Activated CD8-positive, alpha-beta T cell treated with anti-CD3 and anti-CD28 coated beads, Interleukin-2, amount 10 ng/mL, durations not matched to agents 7 days and 5 days (primary cell): ENCODE measurements at regions not wholly inside any gene's neighbourhood (a gene's known extent, or its start where the extent isn't known, plus 50 kb on each side); places are given as distances from the start of the nearest gene placed in this dataset.

Experiments used
- ATAC-seq: fragments of 150-1000 bp; cut with Tn5 transposase; one replicate; pipeline ENCODE4 v1.10.0; 2021; ENCODE audit warnings: moderate library complexity
- CTCF ChIA-PET: fragments of 350-600 bp; sonication (Branson Sonifier 250); formaldehyde crosslinking; loops from one replicate; lab custom pipeline; 2021; ENCODE audit warnings: antibody characterized with exemption; lab: Charles Lee
- POLR2A ChIA-PET: fragments of 350-600 bp; sonication (Branson Sonifier 250); formaldehyde crosslinking; loops from one replicate; lab custom pipeline; 2021; ENCODE audit warnings: antibody characterized with exemption; lab: Charles Lee
- DNase-seq: peaks from one replicate; pipeline ENCODE4 v3.0.0-alpha.2; 2020
- H3K27ac Mint-ChIP-seq: one replicate; pipeline ENCODE4 v1.8.0; 2021; ENCODE audit warnings: mild to moderate bottlenecking, mixed read lengths
- H3K27me3 Mint-ChIP-seq: one replicate; pipeline ENCODE4 v1.8.0; 2021; ENCODE audit warnings: low read depth, mixed read lengths
- H3K36me3 Mint-ChIP-seq: one replicate; pipeline ENCODE4 v1.8.0; 2021; ENCODE audit warnings: low read depth, mixed read lengths
- H3K4me1 Mint-ChIP-seq: one replicate; pipeline ENCODE4 v1.8.0; 2021; ENCODE audit warnings: low read depth, mixed read lengths
- H3K4me3 Mint-ChIP-seq: one replicate; pipeline ENCODE4 v1.8.0; 2021; ENCODE audit warnings: mild to moderate bottlenecking, mixed read lengths
- H3K9me3 Mint-ChIP-seq: one replicate; pipeline ENCODE4 v1.8.0; 2022; ENCODE audit warnings: mixed read lengths; ENCODE audit not compliant: insufficient read depth

GRCh38 chr5:3391210-3391609 is 204.4 kb upstream of the IRX1 start:
- Mint-ChIP-seq H3K4me3 (no peak overlapping the region), H3K27ac (no peak overlapping the region), H3K4me1 (no peaks in the 10 kb centered on the region), H3K9me3 (no peaks in the 10 kb centered on the region), H3K27me3 (no peaks in the 10 kb centered on the region), H3K36me3 (no peaks in the 10 kb centered on the region)
- ATAC-seq (no peak), DNase-seq (no peak)
- CTCF ChIA-PET: no interaction called here
- POLR2A ChIA-PET: no interaction called here

- no peak for ATAC-seq
- CTCF ChIA-PET: no interaction called here
- Mint-ChIP-seq H3K36me3 (no peaks in the 10 kb centered on the region), H3K4me1 (no peaks in the 10 kb centered on the region), H3K27ac (no peak overlapping the region), H3K9me3 (no peaks in the 10 kb centered on the region), H3K27me3 (no peaks in the 10 kb centered on the region), H3K4me3 (no peak overlapping the region)
- POLR2A ChIA-PET: no interaction called here
- DNase-seq: no peak
These were observed 206.1 kb upstream of the IRX1 start for GRCh38 chr5:3389471-3390026.

- Mint-ChIP-seq H3K9me3 (no peaks in the 10 kb centered on the region), H3K4me3 (no peak overlapping the region), H3K36me3 (no peaks in the 10 kb centered on the region), H3K27ac (no peak overlapping the region), H3K4me1 (no peaks in the 10 kb centered on the region), H3K27me3 (no peaks in the 10 kb centered on the region)
- no peak for DNase-seq
- POLR2A ChIA-PET: no interaction called here
- ATAC-seq: no peak
- CTCF ChIA-PET: no interaction called here
These were observed 209.0 kb upstream of the IRX1 start for GRCh38 chr5:3386637-3387036.

GRCh38 chr5:3385991-3386519 is 209.6 kb upstream of the IRX1 start:
- no peak for ATAC-seq
- Mint-ChIP-seq H3K4me1 (no peaks in the 10 kb centered on the region), H3K27ac (no peak overlapping the region), H3K27me3 (no peaks in the 10 kb centered on the region), H3K4me3 (no peak overlapping the region), H3K9me3 (no peaks in the 10 kb centered on the region), H3K36me3 (no peaks in the 10 kb centered on the region)
- POLR2A ChIA-PET: no interaction called here
- DNase-seq: no peak
- CTCF ChIA-PET: no interaction called here

DNA sequence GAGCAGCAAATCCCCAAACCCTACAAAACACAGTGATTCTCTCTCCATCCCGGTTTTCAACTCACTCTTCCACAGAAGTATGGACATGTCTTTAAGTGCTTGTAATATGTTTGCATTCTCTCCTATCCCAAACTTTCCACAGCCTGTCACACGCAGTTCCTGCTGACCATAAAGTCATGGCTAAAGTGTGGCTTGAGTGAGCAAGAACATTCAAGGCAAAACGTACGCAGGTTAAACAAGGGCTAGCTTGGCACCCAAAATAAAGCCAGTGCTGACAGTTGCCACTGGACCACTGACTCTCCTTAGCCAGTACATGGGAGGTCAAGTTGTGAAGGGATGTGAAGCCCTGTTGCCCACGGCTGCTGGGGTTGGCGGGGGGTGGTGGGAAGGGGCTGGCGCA is 211.1 kb upstream of the IRX1 start:
- H3K27me3 Mint-ChIP-seq: no peaks in the 10 kb centered on the region
- H3K4me3 Mint-ChIP-seq: no peak overlapping the region
- no peaks in the 10 kb centered on the region for H3K36me3 Mint-ChIP-seq
- no peak for DNase-seq
- POLR2A ChIA-PET: no interaction called here
- H3K4me1 Mint-ChIP-seq: no peaks in the 10 kb centered on the region
- H3K27ac Mint-ChIP-seq: no peak overlapping the region
- CTCF ChIA-PET: no interaction called here
- no peaks in the 10 kb centered on the region for H3K9me3 Mint-ChIP-seq
- ATAC-seq: no peak

DNA sequence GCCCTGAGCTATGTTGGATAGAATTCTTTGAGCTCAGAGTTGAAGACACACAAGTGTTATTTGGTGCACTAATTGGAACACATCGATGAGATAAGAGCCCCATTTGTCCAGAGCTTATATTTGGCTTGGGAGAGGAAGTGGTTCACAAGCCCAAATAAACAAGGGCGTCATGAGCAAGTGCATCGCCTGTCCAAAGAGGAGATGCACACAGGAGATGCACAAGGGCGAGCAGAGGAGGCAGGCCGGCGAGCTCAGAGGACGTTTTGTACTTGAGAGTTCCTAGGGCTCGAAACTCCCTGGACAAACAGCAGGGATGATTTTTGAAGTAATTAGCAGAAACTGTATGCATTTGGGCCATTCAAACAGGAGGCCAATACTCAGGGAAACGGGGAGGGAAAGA is 212.8 kb upstream of the IRX1 start:
- ChIA-PET POLR2A (no interaction called here), CTCF (no interaction called here)

GRCh38 chr5:3382151-3382550 is 213.5 kb upstream of the IRX1 start:
- Mint-ChIP-seq H3K36me3 (no peaks in the 10 kb centered on the region), H3K9me3 (peaks cover 5% of the 10 kb centered on the region), H3K27me3 (no peaks in the 10 kb centered on the region), H3K4me1 (no peaks in the 10 kb centered on the region), H3K27ac (no peak overlapping the region), H3K4me3 (no peak overlapping the region)
- POLR2A ChIA-PET: no interaction called here
- ATAC-seq (no peak), DNase-seq (no peak)
- CTCF ChIA-PET: no interaction called here

More for the DNA sequence above, 212.8 kb upstream of the IRX1 start:
- H3K36me3 Mint-ChIP-seq: no peaks in the 10 kb centered on the region
- no peak overlapping the region for H3K4me3 Mint-ChIP-seq
- ATAC-seq (no peak), DNase-seq (no peak)
- no peaks in the 10 kb centered on the region for H3K4me1 Mint-ChIP-seq
- no peaks in the 10 kb centered on the region for H3K27me3 Mint-ChIP-seq
- peaks cover 5% of the 10 kb centered on the region for H3K9me3 Mint-ChIP-seq
- H3K27ac Mint-ChIP-seq: no peak overlapping the region

GRCh38 chr5:3381206-3381825 is 214.3 kb upstream of the IRX1 start:
- Mint-ChIP-seq H3K4me1 (no peaks in the 10 kb centered on the region), H3K36me3 (no peaks in the 10 kb centered on the region), H3K27me3 (no peaks in the 10 kb centered on the region), H3K9me3 (peaks cover 5% of the 10 kb centered on the region), H3K4me3 (no peak overlapping the region), H3K27ac (no peak overlapping the region)
- CTCF ChIA-PET: no interaction called here
- ATAC-seq: no peak
- DNase-seq: no peak
- POLR2A ChIA-PET: no interaction called here

DNA sequence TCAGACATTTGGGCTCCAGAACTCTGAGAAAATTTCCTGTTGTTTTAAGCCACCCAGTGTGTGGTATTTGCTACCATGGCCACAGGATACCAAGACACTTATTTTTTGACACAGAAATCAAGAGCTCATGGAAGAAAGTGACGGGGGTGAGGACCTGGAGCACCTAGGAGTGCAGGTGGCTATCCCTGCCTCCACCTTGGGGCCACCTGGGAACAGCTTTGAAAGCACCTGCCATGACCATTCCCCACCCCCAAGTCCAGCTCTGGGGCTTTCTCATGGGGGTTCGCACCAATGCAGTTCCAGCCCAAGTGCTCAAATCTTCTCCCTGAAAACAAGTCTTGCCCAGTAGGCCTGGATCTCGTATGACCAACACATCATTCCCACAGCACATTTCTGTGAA is 214.9 kb upstream of the IRX1 start:
- ATAC-seq (no peak), DNase-seq (no peak)
- Mint-ChIP-seq H3K36me3 (no peaks in the 10 kb centered on the region), H3K4me3 (no peak overlapping the region), H3K9me3 (peaks cover 11% of the 10 kb centered on the region), H3K4me1 (no peaks in the 10 kb centered on the region), H3K27me3 (no peaks in the 10 kb centered on the region), H3K27ac (no peak overlapping the region)
- ChIA-PET CTCF (no interaction called here), POLR2A (no interaction called here)

- H3K4me3 Mint-ChIP-seq: no peak overlapping the region
- ChIA-PET POLR2A (no interaction called here), CTCF (no interaction called here)
- H3K27me3 Mint-ChIP-seq: no peaks in the 10 kb centered on the region
- no peaks in the 10 kb centered on the region for H3K4me1 Mint-ChIP-seq
- no peaks in the 10 kb centered on the region for H3K36me3 Mint-ChIP-seq
- H3K27ac Mint-ChIP-seq: no peak overlapping the region
- ATAC-seq (no peak), DNase-seq (no peak)
- H3K9me3 Mint-ChIP-seq: peaks cover 11% of the 10 kb centered on the region
These were observed 217.8 kb upstream of the IRX1 start for GRCh38 chr5:3377831-3378230.

DNA sequence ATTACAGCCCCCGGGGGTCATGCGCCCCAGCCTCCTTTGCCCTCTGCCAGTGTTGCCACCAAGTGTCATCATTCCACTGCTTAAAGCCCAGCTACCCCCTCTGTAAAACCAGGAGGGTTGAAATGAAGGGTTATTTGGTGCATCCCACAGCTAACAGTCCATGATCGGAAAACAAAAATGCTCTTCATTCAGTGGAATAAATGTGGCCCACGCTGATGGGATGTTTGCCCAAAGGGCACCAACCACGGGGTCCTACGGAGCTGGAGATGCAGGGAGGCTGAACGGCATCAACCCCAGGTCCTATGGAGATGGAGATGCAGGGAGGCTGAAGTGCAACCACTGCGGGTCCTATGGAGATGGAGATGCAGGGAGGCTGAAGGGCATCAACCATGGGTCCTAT is 218.5 kb upstream of the IRX1 start:
- H3K36me3 Mint-ChIP-seq: no peaks in the 10 kb centered on the region
- CTCF ChIA-PET: no interaction called here
- DNase-seq: no peak
- no peak overlapping the region for H3K4me3 Mint-ChIP-seq
- POLR2A ChIA-PET: no interaction called here
- ATAC-seq: no peak
- H3K9me3 Mint-ChIP-seq: peaks cover 17% of the 10 kb centered on the region
- no peaks in the 10 kb centered on the region for H3K4me1 Mint-ChIP-seq
- H3K27ac Mint-ChIP-seq: no peak overlapping the region
- no peaks in the 10 kb centered on the region for H3K27me3 Mint-ChIP-seq

DNA sequence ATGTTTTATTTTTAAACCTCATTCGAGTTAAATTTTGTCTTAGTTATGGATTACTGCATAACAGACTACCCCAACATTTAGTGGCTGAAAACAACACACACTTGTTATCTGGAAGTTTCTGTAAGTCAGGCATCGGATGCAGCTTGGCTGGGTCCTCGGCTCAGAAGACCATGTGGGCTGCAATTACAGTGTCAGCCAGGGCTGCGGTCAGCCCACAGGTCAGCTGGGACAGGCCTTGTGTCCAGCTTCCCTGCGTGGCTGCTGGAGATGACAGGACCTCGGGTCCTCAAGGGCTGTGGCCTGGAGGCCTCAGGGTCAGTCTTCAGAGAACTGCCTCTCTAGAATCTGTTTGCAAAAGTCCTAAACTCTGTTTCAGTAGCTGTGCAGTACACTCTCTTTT is 219.0 kb upstream of the IRX1 start:
- Mint-ChIP-seq H3K27ac (no peak overlapping the region), H3K9me3 (peaks cover 18% of the 10 kb centered on the region)
- no peak for ATAC-seq

More for the DNA sequence above, 219.0 kb upstream of the IRX1 start:
- ChIA-PET POLR2A (no interaction called here), CTCF (no interaction called here)
- DNase-seq: no peak
- no peaks in the 10 kb centered on the region for H3K36me3 Mint-ChIP-seq
- no peaks in the 10 kb centered on the region for H3K27me3 Mint-ChIP-seq
- H3K4me1 Mint-ChIP-seq: no peaks in the 10 kb centered on the region
- H3K4me3 Mint-ChIP-seq: no peak overlapping the region
